ENCODE measurements at regions not wholly inside any gene's neighbourhood (a gene's known extent, or its start where the extent isn't known, plus 50 kb on each side); places are given as distances from the start of the nearest gene placed in this dataset.

DNA sequence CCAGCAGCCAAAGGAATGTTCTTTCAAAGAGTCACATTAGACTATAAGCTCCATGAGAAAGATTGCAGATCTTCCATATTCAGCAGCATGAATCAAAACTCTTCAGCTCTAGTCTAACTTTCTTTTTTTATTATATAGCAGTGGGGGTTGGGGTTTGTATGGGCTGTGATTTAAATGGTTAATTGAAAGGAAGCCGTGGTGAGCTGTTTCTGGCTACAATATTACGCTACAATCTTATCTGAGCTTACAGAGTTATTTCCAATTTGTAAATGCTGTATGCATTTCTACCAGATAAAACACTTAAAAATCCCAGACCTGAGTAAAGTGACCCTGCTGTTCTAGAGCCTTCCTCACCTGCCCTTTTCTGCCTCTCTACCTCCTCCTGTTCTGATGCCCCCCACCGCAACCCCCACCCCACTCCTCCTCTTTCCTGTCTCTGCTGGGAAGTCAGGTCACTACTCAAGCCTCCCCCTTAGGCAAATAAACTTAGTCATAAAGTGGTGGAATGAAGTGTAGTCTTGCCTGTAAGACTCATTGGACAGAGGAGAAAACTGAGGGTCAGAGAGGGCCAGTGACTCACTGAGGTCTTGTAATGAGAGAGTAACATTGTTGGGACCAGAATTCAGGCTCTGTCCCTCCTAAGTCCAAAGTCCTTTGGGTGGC, 1089.5 kb downstream of the BCL11B start:
- no peak for TF ChIP-seq MYC (IDR thresholded peaks at IDR 0.05; ENCODE audit: low read depth, low read length)
- TF ChIP-seq, protein P1, sequence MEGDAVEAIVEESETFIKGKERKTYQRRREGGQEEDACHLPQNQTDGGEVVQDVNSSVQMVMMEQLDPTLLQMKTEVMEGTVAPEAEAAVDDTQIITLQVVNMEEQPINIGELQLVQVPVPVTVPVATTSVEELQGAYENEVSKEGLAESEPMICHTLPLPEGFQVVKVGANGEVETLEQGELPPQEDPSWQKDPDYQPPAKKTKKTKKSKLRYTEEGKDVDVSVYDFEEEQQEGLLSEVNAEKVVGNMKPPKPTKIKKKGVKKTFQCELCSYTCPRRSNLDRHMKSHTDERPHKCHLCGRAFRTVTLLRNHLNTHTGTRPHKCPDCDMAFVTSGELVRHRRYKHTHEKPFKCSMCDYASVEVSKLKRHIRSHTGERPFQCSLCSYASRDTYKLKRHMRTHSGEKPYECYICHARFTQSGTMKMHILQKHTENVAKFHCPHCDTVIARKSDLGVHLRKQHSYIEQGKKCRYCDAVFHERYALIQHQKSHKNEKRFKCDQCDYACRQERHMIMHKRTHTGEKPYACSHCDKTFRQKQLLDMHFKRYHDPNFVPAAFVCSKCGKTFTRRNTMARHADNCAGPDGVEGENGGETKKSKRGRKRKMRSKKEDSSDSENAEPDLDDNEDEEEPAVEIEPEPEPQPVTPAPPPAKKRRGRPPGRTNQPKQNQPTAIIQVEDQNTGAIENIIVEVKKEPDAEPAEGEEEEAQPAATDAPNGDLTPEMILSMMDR (IDR thresholded peaks at IDR 0.05; ENCODE audit: extremely low read depth in 1 of 2, insufficient read depth in 1 of 2, low read depth in 1 of 2, low read length in 2 of 2): no peak
- TF ChIP-seq, protein P2, sequence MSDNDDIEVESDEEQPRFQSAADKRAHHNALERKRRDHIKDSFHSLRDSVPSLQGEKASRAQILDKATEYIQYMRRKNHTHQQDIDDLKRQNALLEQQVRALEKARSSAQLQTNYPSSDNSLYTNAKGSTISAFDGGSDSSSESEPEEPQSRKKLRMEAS (IDR thresholded peaks at IDR 0.05; ENCODE audit: insufficient read depth, insufficient read length): no peak
- TF ChIP-seq EZH2 (IDR thresholded peaks at IDR 0.05; ENCODE audit: borderline replicate concordance, low read depth, low read length, severe bottlenecking): no peak
- TF ChIP-seq FOS (IDR thresholded peaks at IDR 0.05; ENCODE audit: borderline replicate concordance, insufficient read depth, low read length): no peak
- no peak for TF ChIP-seq POLR2AphosphoS5 (IDR thresholded peaks at IDR 0.05; ENCODE audit: insufficient read depth, low read depth, low read length)
- no peak for TF ChIP-seq JUN (IDR thresholded peaks at IDR 0.05; ENCODE audit: borderline replicate concordance, insufficient read depth, insufficient read length, low read depth)
- TF ChIP-seq GATA2 (IDR thresholded peaks at IDR 0.05; ENCODE audit: insufficient read depth, insufficient read length, low read depth, low read length): no peak
- no peak for TF ChIP-seq POLR2A (IDR thresholded peaks at IDR 0.05; ENCODE audit: low read depth, low read length)
- Histone ChIP-seq H3K4me3 (replicated peaks in 1 of 3; ENCODE audit: insufficient read depth in 1 of 3, low read depth in 1 of 3, low read length in 3 of 3) (no peak overlapping the region), H3K4me1 (ENCODE audit: control insufficient read depth, extremely low read depth, insufficient read depth, low read length) (no peaks in the 10 kb centered on the region), H3K9me1 (replicated peaks; ENCODE audit: control insufficient read depth, extremely low read depth, insufficient read depth, low read length) (no peaks in the 10 kb centered on the region), H3K9me3 (replicated peaks; ENCODE audit: control insufficient read depth, insufficient read depth, low read length) (peaks cover 9% of the 10 kb centered on the region), H3K36me3 (ENCODE audit: control insufficient read depth in 2 of 2, extremely low read depth in 1 of 2, insufficient read depth in 2 of 2, low read length in 2 of 2) (no peaks in the 10 kb centered on the region), H3K4me2 (ENCODE audit: insufficient read depth, low read length) (no peak overlapping the region), H3K9ac (replicated peaks; ENCODE audit: extremely low read depth, insufficient read depth, low read length) (no peak overlapping the region), H3K27ac (ENCODE audit: insufficient read depth, low read depth, low read length) (no peak overlapping the region), H4K20me1 (replicated peaks; ENCODE audit: control insufficient read depth, extremely low read depth, insufficient read depth, low read length) (no peaks in the 10 kb centered on the region), H3K27me3 (ENCODE audit: control insufficient read depth in 2 of 2, insufficient read depth in 2 of 2, low read length in 2 of 2) (no peaks in the 10 kb centered on the region), H2AFZ (ENCODE audit: low read depth, low read length) (no peak overlapping the region), H3K79me2 (ENCODE audit: control insufficient read depth, insufficient read depth, low read length) (no peaks in the 10 kb centered on the region)
- CTCF ChIA-PET: no interaction called here
- dilution Hi-C loops (cut with MboI; ENCODE audit: extremely low pct_ligation_motif_present, low sequenced_read_pairs): no loop called here
- no TSS peak for BruUV-seq (replicated peaks)
- no peak for FAIRE-seq
- intact Hi-C loops (cut with micrococcal nuclease): no loop called here
- POLR2A ChIA-PET: no interaction called here
- no peak for DNase-seq (ENCODE audit: low read depth, low spot score)
